ENCODE measurements at regions not wholly inside any gene's neighbourhood (a gene's known extent, or its start where the extent isn't known, plus 50 kb on each side); places are given as distances from the start of the nearest gene placed in this dataset.
A peak's percentile ranks its signal among the peaks of the same experiment; 100 is the strongest.

GRCh38 chr9:7287065-7287464, 512.5 kb downstream of the DMAC1 start:
- DNase-seq, result no peak

- DNase-seq, result no peak
These were observed 513.5 kb downstream of the DMAC1 start for GRCh38 chr9:7286101-7286500.

- DNase-seq, result no peak
These were observed 514.4 kb downstream of the DMAC1 start for GRCh38 chr9:7285199-7285598.

- DNase-seq, result no peak
These were observed 515.1 kb downstream of the DMAC1 start for GRCh38 chr9:7284517-7284916.

- DNase-seq, result no peak
These were observed 515.5 kb downstream of the DMAC1 start for GRCh38 chr9:7284117-7284516.

GRCh38 chr9:7273575-7273974, 515.8 kb downstream of the KDM4C start:
- DNase-seq, result peak in 1 of 2 experiments; percentile 19

- no peak for DNase-seq
These were observed 509.3 kb downstream of the KDM4C start for GRCh38 chr9:7266911-7267595.

- DNase-seq, result no peak
These were observed 507.4 kb downstream of the KDM4C start for GRCh38 chr9:7265181-7265580.

GRCh38 chr9:7259544-7260241, 501.9 kb downstream of the KDM4C start:
- DNase-seq, result no peak

GRCh38 chr9:7258688-7259396, 501.1 kb downstream of the KDM4C start:
- no peak for DNase-seq

- DNase-seq, result no peak
These were observed 489.2 kb downstream of the KDM4C start for GRCh38 chr9:7246917-7247522.

GRCh38 chr9:7245976-7246580, 488.3 kb downstream of the KDM4C start:
- no peak for DNase-seq

- no peak for DNase-seq
These were observed 486.1 kb downstream of the KDM4C start for GRCh38 chr9:7243838-7244237.

GRCh38 chr9:7242126-7242525, 484.4 kb downstream of the KDM4C start:
- no peak for DNase-seq

GRCh38 chr9:7241694-7242093, 483.9 kb downstream of the KDM4C start:
- no peak for DNase-seq

GRCh38 chr9:7240569-7241311, 483.0 kb downstream of the KDM4C start:
- DNase-seq, result no peak

- peak in 1 of 2 experiments; percentile 11 for DNase-seq
These were observed 481.9 kb downstream of the KDM4C start for GRCh38 chr9:7239708-7240107.

GRCh38 chr9:7238247-7238637, 480.5 kb downstream of the KDM4C start:
- no peak for DNase-seq

GRCh38 chr9:7237473-7238246, 479.9 kb downstream of the KDM4C start:
- DNase-seq, result no peak

- no peak for DNase-seq
These were observed 478.4 kb downstream of the KDM4C start for GRCh38 chr9:7236186-7236585.

GRCh38 chr9:7234144-7234543, 476.4 kb downstream of the KDM4C start:
- DNase-seq, result peak in 1 of 2 experiments; percentile 57

- DNase-seq, result no peak
These were observed 471.8 kb downstream of the KDM4C start for GRCh38 chr9:7229571-7229970.
